OCI-LY3 (cell line): ENCODE measurements at regions not wholly inside any gene's neighbourhood (a gene's known extent, or its start where the extent isn't known, plus 50 kb on each side); places are given as distances from the start of the nearest gene placed in this dataset.

Experiments used
- H2AFZ ChIP-seq: fragments of 200-600, 300-600 bp; shearing (Covaris generic); 2 replicates; pipeline ENCODE4 v1.6.0; 2014; ENCODE audit warnings: antibody characterized with exemption, low read depth, low read length
- H3K27ac ChIP-seq: fragments of 200-600, 300-600 bp; sonication (generic); 2 replicates; pipeline ENCODE4 v1.5.1; 2014; ENCODE audit warnings: mild to moderate bottlenecking, low read length, moderate library complexity, mixed read lengths
- H3K27me3 ChIP-seq: fragments of 200-600, 300-600 bp; sonication (generic); 2 replicates; pipeline ENCODE4 v1.6.1; 2014; ENCODE audit warnings: low read depth, low read length, mixed read lengths
- H3K36me3 ChIP-seq: fragments of 200-600, 300-600 bp; sonication (generic); replicated peaks from 2 replicates; pipeline ENCODE3; 2014; ENCODE audit warnings: low read depth, low read length, mixed read lengths
- H3K4me1 ChIP-seq: fragments of 300-600, 200-600 bp; sonication (generic); 2 replicates; pipeline ENCODE4 v1.6.1; 2014; ENCODE audit warnings: low read length, mixed read lengths
- H3K4me2 ChIP-seq: fragments of 200-600, 300-600 bp; sonication (generic); 2 replicates; pipeline ENCODE4 v1.6.1; 2014; ENCODE audit warnings: low read length, mixed read lengths
- H3K4me3 ChIP-seq: fragments of 300-600, 200-600 bp; sonication (generic); 2 replicates; pipeline ENCODE4 v1.5.1; 2014; ENCODE audit warnings: antibody characterized with exemption, mild to moderate bottlenecking, low read length, moderate library complexity
- H3K79me2 ChIP-seq: fragments of 300-600, 200-600 bp; shearing (Covaris generic); 2 replicates; pipeline ENCODE4 v1.6.1; 2014; ENCODE audit warnings: mild to moderate bottlenecking, low read length, mixed read lengths
- H3K9ac ChIP-seq: fragments of 300-600, 200-600 bp; shearing (Covaris generic); 2 replicates; pipeline ENCODE4 v1.6.0; 2014; ENCODE audit warnings: mild to moderate bottlenecking, low read length, moderate library complexity
- H3K9me3 ChIP-seq: fragments of 200-600, 300-600 bp; shearing (Covaris generic); 2 replicates; pipeline ENCODE4 v1.6.1; 2014; ENCODE audit warnings: low read length, mixed read lengths; ENCODE audit not compliant: insufficient read depth
- H4K20me1 ChIP-seq: fragments of 200-600, 300-600 bp; sonication (generic); 2 replicates; pipeline ENCODE4 v1.6.1; 2016; ENCODE audit warnings: low read length, mixed read lengths; ENCODE audit not compliant: insufficient read depth
- EZH2phosphoT487 ChIP-seq: fragments of 200-600 bp; shearing (Covaris generic); IDR thresholded peaks from 2 replicates; pipeline ENCODE4 v1.6.1; 2018; ENCODE audit warnings: antibody characterized with exemption, mixed run types, low read depth
- TF ChIP-seq, protein P1 (sequence below): fragments of 200-600, 300-600 bp; sonication (generic); IDR thresholded peaks from 2 replicates; pipeline ENCODE4 v1.5.1; 2014; ENCODE audit warnings: antibody characterized with exemption, low read length, low read depth

DNA sequence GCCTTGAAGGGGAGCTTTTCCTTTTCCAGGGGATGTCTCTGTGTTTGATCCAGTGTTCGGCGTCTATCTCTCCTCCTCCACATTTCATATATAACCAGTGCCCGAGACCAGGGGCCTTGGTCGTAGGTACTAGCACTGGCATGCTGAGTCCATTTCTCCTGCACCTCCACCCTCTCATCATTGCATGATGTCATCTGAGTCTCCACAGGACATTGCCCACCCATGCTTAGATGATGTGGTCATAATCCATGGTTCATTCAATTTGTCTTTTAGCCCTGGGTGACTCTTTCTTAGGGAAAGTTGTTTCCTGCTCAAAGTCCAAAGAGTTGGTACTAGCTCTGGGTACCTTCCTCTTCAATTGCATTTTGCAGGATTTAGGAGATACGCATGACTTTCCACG is 328.1 kb downstream of the BCL11B start:
- TF ChIP-seq, protein P1, sequence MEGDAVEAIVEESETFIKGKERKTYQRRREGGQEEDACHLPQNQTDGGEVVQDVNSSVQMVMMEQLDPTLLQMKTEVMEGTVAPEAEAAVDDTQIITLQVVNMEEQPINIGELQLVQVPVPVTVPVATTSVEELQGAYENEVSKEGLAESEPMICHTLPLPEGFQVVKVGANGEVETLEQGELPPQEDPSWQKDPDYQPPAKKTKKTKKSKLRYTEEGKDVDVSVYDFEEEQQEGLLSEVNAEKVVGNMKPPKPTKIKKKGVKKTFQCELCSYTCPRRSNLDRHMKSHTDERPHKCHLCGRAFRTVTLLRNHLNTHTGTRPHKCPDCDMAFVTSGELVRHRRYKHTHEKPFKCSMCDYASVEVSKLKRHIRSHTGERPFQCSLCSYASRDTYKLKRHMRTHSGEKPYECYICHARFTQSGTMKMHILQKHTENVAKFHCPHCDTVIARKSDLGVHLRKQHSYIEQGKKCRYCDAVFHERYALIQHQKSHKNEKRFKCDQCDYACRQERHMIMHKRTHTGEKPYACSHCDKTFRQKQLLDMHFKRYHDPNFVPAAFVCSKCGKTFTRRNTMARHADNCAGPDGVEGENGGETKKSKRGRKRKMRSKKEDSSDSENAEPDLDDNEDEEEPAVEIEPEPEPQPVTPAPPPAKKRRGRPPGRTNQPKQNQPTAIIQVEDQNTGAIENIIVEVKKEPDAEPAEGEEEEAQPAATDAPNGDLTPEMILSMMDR: no peak
- TF ChIP-seq EZH2phosphoT487: no peak
- peaks cover 8% of the 10 kb centered on the region; the same call in 1 of the 2 replicates for H3K27me3 ChIP-seq
- H3K36me3 ChIP-seq: no peaks in the 10 kb centered on the region
- no peak overlapping the region for H3K27ac ChIP-seq
- no peaks in the 10 kb centered on the region for H3K79me2 ChIP-seq
- no peak overlapping the region for H3K9ac ChIP-seq
- H2AFZ ChIP-seq: no peak overlapping the region
- H4K20me1 ChIP-seq: no peaks in the 10 kb centered on the region
- H3K4me1 ChIP-seq: peaks cover 10% of the 10 kb centered on the region
- H3K9me3 ChIP-seq: no peaks in the 10 kb centered on the region
- no peak overlapping the region for H3K4me3 ChIP-seq
- H3K4me2 ChIP-seq: no peak overlapping the region

DNA sequence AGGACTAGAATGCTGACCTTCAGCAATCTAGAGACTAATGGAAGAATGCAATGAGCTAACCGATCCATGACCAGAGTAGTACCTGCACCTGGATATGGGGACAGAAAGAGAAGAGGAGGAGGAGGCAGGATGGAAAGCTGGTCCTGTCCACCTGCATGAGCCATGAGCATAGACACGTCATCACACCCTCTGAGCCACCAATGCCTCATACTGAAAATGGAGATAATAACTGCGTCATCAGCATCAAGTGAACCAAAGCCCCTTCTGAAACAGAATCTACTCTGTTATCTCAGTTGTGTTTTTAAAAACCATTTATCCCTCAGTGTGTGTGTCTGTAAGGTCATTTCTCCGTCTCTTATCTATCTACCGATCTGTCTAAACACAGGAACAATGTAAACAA is 327.0 kb downstream of the BCL11B start:
- Histone ChIP-seq H3K9ac (no peak overlapping the region), H3K9me3 (no peaks in the 10 kb centered on the region), H3K36me3 (no peaks in the 10 kb centered on the region), H3K27me3 (0 out of 2 replicates have a peak, but pooled peaks cover 3% of the 10 kb centered on the region), H3K4me3 (no peak overlapping the region), H3K4me1 (peaks cover 20% of the 10 kb centered on the region), H3K79me2 (no peaks in the 10 kb centered on the region), H3K4me2 (no peak overlapping the region), H2AFZ (no peak overlapping the region), H3K27ac (no peak overlapping the region), H4K20me1 (no peaks in the 10 kb centered on the region)
- TF ChIP-seq, protein P1: no peak
- TF ChIP-seq EZH2phosphoT487: no peak

DNA sequence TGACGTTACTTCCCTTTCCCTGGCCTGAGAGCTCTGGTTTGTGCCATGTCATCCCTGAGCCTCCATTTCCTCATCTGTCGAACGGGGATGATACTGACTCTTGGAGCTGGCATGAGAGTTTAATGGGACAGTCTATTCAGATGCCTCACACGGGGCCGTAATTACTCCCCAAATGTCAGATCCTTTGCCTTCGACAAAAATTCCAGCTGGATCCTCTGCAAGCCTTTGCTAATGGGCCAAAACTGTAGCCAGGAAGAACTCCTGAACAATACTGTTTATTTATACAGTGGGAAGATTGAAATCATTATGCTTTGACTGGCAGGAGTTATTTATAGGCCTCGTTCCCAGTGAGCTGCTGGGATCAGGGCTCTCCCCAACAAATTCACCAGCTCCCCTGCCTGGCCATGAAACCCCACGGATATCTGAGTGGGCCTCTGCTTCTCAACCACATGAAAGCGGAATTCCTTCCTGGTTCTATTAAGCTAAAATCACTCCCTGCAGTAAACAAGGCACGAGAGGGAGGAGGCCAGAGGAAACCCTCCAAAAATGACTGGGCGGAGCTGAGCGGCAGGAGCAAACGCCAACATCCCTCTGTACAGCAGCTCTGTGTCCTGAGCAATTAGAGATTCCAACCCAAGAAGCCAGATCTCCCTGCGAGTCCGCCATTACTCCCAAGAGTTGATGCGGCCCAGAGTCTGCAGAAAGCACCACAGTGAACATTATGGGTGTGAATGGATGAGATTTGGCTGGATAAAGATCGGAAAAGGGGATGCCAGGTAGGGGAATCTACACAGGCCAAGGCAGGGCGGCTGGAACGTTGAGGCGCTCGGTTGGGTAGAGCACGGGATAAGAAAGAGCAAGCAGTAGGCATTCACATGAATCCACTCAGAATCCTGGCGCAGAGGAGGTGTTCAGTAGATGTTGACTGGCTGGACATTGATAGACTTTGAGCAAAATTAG is 326.1 kb downstream of the BCL11B start:
- no peak for TF ChIP-seq EZH2phosphoT487
- TF ChIP-seq, protein P1: no peak
- no peak overlapping the region for H2AFZ ChIP-seq
- no peak overlapping the region for H3K4me3 ChIP-seq
- H3K9ac ChIP-seq: no peak overlapping the region
- H3K27me3 ChIP-seq: 0 out of 2 replicates have a peak, but pooled peaks cover 3% of the 10 kb centered on the region
- no peaks in the 10 kb centered on the region for H3K9me3 ChIP-seq
- H3K36me3 ChIP-seq: no peaks in the 10 kb centered on the region
- no peaks in the 10 kb centered on the region for H3K79me2 ChIP-seq
- no peak overlapping the region for H3K27ac ChIP-seq
- no peaks in the 10 kb centered on the region for H4K20me1 ChIP-seq
- H3K4me2 ChIP-seq: no peak overlapping the region
- peaks cover 14% of the 10 kb centered on the region for H3K4me1 ChIP-seq

DNA sequence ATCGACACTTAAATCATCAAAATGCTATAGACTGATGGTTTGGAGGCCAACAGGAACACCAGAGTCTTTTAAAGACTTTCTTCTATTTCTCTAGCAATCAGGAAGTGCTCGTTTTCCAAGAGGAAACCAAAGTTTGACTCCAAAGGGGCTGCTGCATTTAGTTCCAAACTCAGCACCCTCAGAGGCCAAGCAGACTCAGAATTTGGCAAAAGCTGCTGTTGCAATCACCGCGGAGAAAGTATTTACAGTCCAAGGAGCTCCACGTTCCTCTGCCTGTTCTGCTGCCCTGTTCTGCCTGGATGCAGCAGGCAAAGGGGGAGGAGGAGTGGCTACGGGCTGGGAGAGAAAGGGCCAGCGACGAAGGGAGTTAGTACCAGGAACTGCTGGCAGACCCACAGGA is 325.1 kb downstream of the BCL11B start:
- TF ChIP-seq, protein P1: no peak
- TF ChIP-seq EZH2phosphoT487: no peak
- H3K27ac ChIP-seq: no peak overlapping the region
- H3K9ac ChIP-seq: no peak overlapping the region
- no peaks in the 10 kb centered on the region for H3K9me3 ChIP-seq
- H2AFZ ChIP-seq: no peak overlapping the region; the same call in 1 of the 2 replicates
- peaks cover 12% of the 10 kb centered on the region for H3K4me1 ChIP-seq
- no peaks in the 10 kb centered on the region for H3K79me2 ChIP-seq
- no peak overlapping the region for H3K4me2 ChIP-seq
- H3K27me3 ChIP-seq: no peaks in the 10 kb centered on the region
- H3K4me3 ChIP-seq: no peak overlapping the region
- H4K20me1 ChIP-seq: no peaks in the 10 kb centered on the region
- H3K36me3 ChIP-seq: no peaks in the 10 kb centered on the region
